DND-41 (cell line): ENCODE measurements at regions not wholly inside any gene's neighbourhood (a gene's known extent, or its start where the extent isn't known, plus 50 kb on each side); places are given as distances from the start of the nearest gene placed in this dataset.

ENCODE experiments used
- ATAC-seq: fragments of 200-7000 bp; cut with Tn5 transposase; 3 replicates; pipeline ENCODE4 v1.9.1; 2021; ENCODE audit warnings: low read depth; ENCODE audit not compliant: insufficient read depth
- DNase-seq: peaks from one replicate; pipeline ENCODE4 v3.0.0-alpha.2; 2020
- H2AFZ ChIP-seq: 2 replicates; pipeline ENCODE4 v1.6.0; 2012; ENCODE audit warnings: low read depth, low read length
- H3K27ac ChIP-seq: 2 replicates; pipeline ENCODE4 v1.5.1; 2012; ENCODE audit warnings: low read length, inconsistent platforms
- H3K27me3 ChIP-seq: fragments of 200-600 bp; sonication (generic); 2 replicates; pipeline ENCODE4 v1.6.0; 2012; ENCODE audit warnings: low read length, mild to moderate bottlenecking, inconsistent platforms; ENCODE audit not compliant: insufficient read depth, poor library complexity
- H3K36me3 ChIP-seq: 2 replicates; pipeline ENCODE4 v1.5.1; 2012; ENCODE audit warnings: low read length, inconsistent platforms; ENCODE audit not compliant: insufficient read depth
- H3K4me1 ChIP-seq: 2 replicates; pipeline ENCODE4 v1.5.1; 2012; ENCODE audit warnings: mild to moderate bottlenecking, low read length; ENCODE audit not compliant: insufficient read depth
- H3K4me2 ChIP-seq: 2 replicates; pipeline ENCODE4 v1.6.0; 2012; ENCODE audit warnings: mild to moderate bottlenecking, moderate library complexity, low read length, inconsistent platforms; ENCODE audit not compliant: insufficient read depth
- H3K4me3 ChIP-seq, 2 experiments: fragments of 200-600 bp in 1 of 2; shearing (Covaris generic) in 1 of 2; 2 replicates each; pipeline ENCODE4 v1.5.1; 2012 to 2016; ENCODE audit warnings: inconsistent platforms in 2 of 2, low read length in 2 of 2, mild to moderate bottlenecking in 2 of 2, low read depth in 1 of 2, moderate library complexity in 1 of 2
- H3K79me2 ChIP-seq: 2 replicates; pipeline ENCODE4 v1.6.0; 2012; ENCODE audit warnings: low read length, inconsistent platforms; ENCODE audit not compliant: insufficient read depth
- H3K9ac ChIP-seq: 2 replicates; pipeline ENCODE4 v1.6.0; 2012; ENCODE audit warnings: low read depth, mild to moderate bottlenecking, inconsistent platforms, low read length, moderate library complexity
- H3K9me3 ChIP-seq: 2 replicates; pipeline ENCODE4 v1.5.1; 2012; ENCODE audit warnings: low read length, moderate library complexity, mild to moderate bottlenecking, inconsistent platforms; ENCODE audit not compliant: insufficient read depth, severe bottlenecking
- H4K20me1 ChIP-seq: 2 replicates; pipeline ENCODE4 v1.6.0; 2012; ENCODE audit warnings: low read length; ENCODE audit not compliant: insufficient read depth
- CTCF ChIP-seq: IDR thresholded peaks from 2 replicates; pipeline ENCODE4 v1.5.1; 2012; ENCODE audit warnings: borderline replicate concordance, low read length, moderate library complexity, mild to moderate bottlenecking; ENCODE audit not compliant: poor library complexity, severe bottlenecking; ENCODE audit errors: extremely low read depth
- EZH2 ChIP-seq: IDR thresholded peaks from 3 replicates; pipeline ENCODE4 v1.6.1; 2012; ENCODE audit warnings: borderline replicate concordance, low read depth, mild to moderate bottlenecking, moderate library complexity, low read length, inconsistent platforms; ENCODE audit not compliant: severe bottlenecking

GRCh38 chr22:49320714-49321476, 506.8 kb downstream of the BRD1 start:
- Histone ChIP-seq H3K9ac (no peak overlapping the region), H3K4me3 (no peak overlapping the region), H3K27me3 (peaks cover 28% of the 10 kb centered on the region), H3K9me3 (no peaks in the 10 kb centered on the region), H3K79me2 (no peaks in the 10 kb centered on the region), H4K20me1 (no peaks in the 10 kb centered on the region; the same call in 1 of the 2 replicates), H3K36me3 (no peaks in the 10 kb centered on the region), H2AFZ (no peak overlapping the region), H3K27ac (no peak overlapping the region), H3K4me1 (no peaks in the 10 kb centered on the region), H3K4me2 (no peak overlapping the region)
- no peak for TF ChIP-seq CTCF
- TF ChIP-seq EZH2: no peak
- DNase-seq (no peak), ATAC-seq (no peak)

- Histone ChIP-seq H3K36me3 (no peaks in the 10 kb centered on the region), H3K27me3 (peaks cover 9% of the 10 kb centered on the region), H3K4me3 (no peak overlapping the region), H3K4me1 (no peaks in the 10 kb centered on the region), H2AFZ (no peak overlapping the region), H3K27ac (no peak overlapping the region), H3K9me3 (no peaks in the 10 kb centered on the region), H3K4me2 (no peak overlapping the region), H3K9ac (no peak overlapping the region), H4K20me1 (no peaks in the 10 kb centered on the region), H3K79me2 (no peaks in the 10 kb centered on the region)
- DNase-seq: no peak
- ATAC-seq: no peak
- TF ChIP-seq CTCF (peak; percentile 46), EZH2 (no peak)
Observed at GRCh38 chr22:49317369-49317768, 510.3 kb downstream of the BRD1 start.

- H3K27me3 ChIP-seq: peaks cover 10% of the 10 kb centered on the region
- H3K36me3 ChIP-seq: no peaks in the 10 kb centered on the region
- H3K9ac ChIP-seq: no peak overlapping the region
- TF ChIP-seq EZH2 (no peak), CTCF (no peak)
- ATAC-seq (no peak), DNase-seq (no peak)
- no peaks in the 10 kb centered on the region for H3K79me2 ChIP-seq
- H3K4me3 ChIP-seq: no peak overlapping the region
- no peaks in the 10 kb centered on the region for H3K9me3 ChIP-seq
- no peak overlapping the region for H3K4me2 ChIP-seq
- H3K27ac ChIP-seq: no peak overlapping the region
- no peak overlapping the region for H2AFZ ChIP-seq
- H4K20me1 ChIP-seq: no peaks in the 10 kb centered on the region
- no peaks in the 10 kb centered on the region for H3K4me1 ChIP-seq
Observed at GRCh38 chr22:49312601-49313000, 515.1 kb downstream of the BRD1 start.
